Fibroblast of peridontal ligament (primary cell): ENCODE measurements at regions not wholly inside any gene's neighbourhood (a gene's known extent, or its start where the extent isn't known, plus 50 kb on each side); places are given as distances from the start of the nearest gene placed in this dataset.
A peak's percentile ranks its signal among the peaks of the same experiment; 100 is the strongest.
"Not testable (repeated sequence)": the region's sequence is repeated elsewhere in the genome, so short reads cannot be mapped to it uniquely, and the experiment has no call there.

Experiments used
- DNase-seq: peaks from one replicate; pipeline ENCODE4 v3.0.0-alpha.2; 2010; ENCODE audit errors: extremely low read depth

- DNase-seq: no peak
These were observed 483.6 kb upstream of the NOX3 start for GRCh38 chr6:155939253-155939652.

- DNase-seq: peak; percentile 87
These were observed 480.9 kb upstream of the NOX3 start for GRCh38 chr6:155936551-155936950.

GRCh38 chr6:155936127-155936526, 480.5 kb upstream of the NOX3 start:
- DNase-seq: no peak

- DNase-seq: no peak
These were observed 461.4 kb upstream of the NOX3 start for GRCh38 chr6:155916846-155917624.

- no peak for DNase-seq
These were observed 460.0 kb upstream of the NOX3 start for GRCh38 chr6:155915651-155916050.

- DNase-seq: no peak
These were observed 458.2 kb upstream of the NOX3 start for GRCh38 chr6:155913816-155914215.

- DNase-seq: no peak
These were observed 454.1 kb upstream of the NOX3 start for GRCh38 chr6:155909710-155910109.

- DNase-seq: no peak
These were observed 440.0 kb upstream of the NOX3 start for GRCh38 chr6:155895641-155896040.

- DNase-seq: no peak
These were observed 439.1 kb upstream of the NOX3 start for GRCh38 chr6:155894758-155895157.

- DNase-seq: no peak
These were observed 438.6 kb upstream of the NOX3 start for GRCh38 chr6:155894262-155894661.

GRCh38 chr6:155890409-155890808, 434.8 kb upstream of the NOX3 start:
- no peak for DNase-seq

GRCh38 chr6:155889410-155889809, 433.8 kb upstream of the NOX3 start:
- DNase-seq: no peak

- DNase-seq: no peak
These were observed 431.8 kb upstream of the NOX3 start for GRCh38 chr6:155887421-155887820.

- DNase-seq: peak; percentile 33
These were observed 428.1 kb upstream of the NOX3 start for GRCh38 chr6:155883741-155884140.

GRCh38 chr6:155883334-155883731, 427.7 kb upstream of the NOX3 start:
- DNase-seq: peak; percentile 38

- DNase-seq: peak; percentile 36
These were observed 427.1 kb upstream of the NOX3 start for GRCh38 chr6:155882527-155883333.

GRCh38 chr6:155881826-155882526, 426.3 kb upstream of the NOX3 start:
- DNase-seq: no peak

- peak; percentile 58 for DNase-seq
These were observed 425.3 kb upstream of the NOX3 start for GRCh38 chr6:155880900-155881299.

GRCh38 chr6:155872961-155873360, 417.3 kb upstream of the NOX3 start:
- no peak for DNase-seq

- DNase-seq: no peak
These were observed 412.0 kb upstream of the NOX3 start for GRCh38 chr6:155867682-155868081.

- not testable (repeated sequence) for DNase-seq
These were observed 411.2 kb upstream of the NOX3 start for GRCh38 chr6:155866676-155867390.

- DNase-seq: no peak
These were observed 406.2 kb upstream of the NOX3 start for GRCh38 chr6:155861821-155862220.
